GM20000 (cell line): ENCODE measurements at regions not wholly inside any gene's neighbourhood (a gene's known extent, or its start where the extent isn't known, plus 50 kb on each side); places are given as distances from the start of the nearest gene placed in this dataset.
A peak's percentile ranks its signal among the peaks of the same experiment; 100 is the strongest.

Source experiments
- DNase-seq: peaks from one replicate; pipeline ENCODE4 v3.0.0; 2012; ENCODE audit warnings: low spot score
- CTCF ChIP-seq: IDR thresholded peaks from 2 replicates; pipeline ENCODE4 v1.5.1; 2012; ENCODE audit warnings: mild to moderate bottlenecking, control low read depth; ENCODE audit errors: extremely low read depth, missing control alignments

- DNase-seq: peak; percentile 74
- peak; percentile 80 for TF ChIP-seq CTCF
Measured at GRCh38 chr21:36630485-36631206, 68.3 kb upstream of the SIM2 start.

DNA sequence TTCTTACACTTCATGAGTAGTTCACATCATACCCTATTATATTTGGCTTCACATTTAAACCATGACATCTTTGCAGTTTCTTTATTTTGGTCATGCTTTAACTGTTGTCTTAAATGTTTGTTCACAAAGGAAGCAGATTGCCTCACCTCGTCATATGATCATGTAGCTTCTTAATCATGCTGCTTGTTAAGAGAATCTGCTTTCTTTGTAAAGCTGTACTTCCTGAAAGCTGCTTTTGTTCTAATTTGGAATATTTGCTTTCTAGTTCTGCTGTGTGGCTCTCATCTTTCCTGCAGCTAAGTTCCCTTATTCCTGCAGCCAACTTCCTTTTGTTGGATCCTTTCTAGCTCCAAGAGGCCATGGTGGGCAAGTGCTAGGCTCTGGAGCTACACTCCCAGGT, 62.9 kb upstream of the SIM2 start:
- TF ChIP-seq CTCF: no peak
- no peak for DNase-seq

GRCh38 chr21:36636439-36636838, 62.5 kb upstream of the SIM2 start:
- no peak for TF ChIP-seq CTCF
- DNase-seq: no peak

DNA sequence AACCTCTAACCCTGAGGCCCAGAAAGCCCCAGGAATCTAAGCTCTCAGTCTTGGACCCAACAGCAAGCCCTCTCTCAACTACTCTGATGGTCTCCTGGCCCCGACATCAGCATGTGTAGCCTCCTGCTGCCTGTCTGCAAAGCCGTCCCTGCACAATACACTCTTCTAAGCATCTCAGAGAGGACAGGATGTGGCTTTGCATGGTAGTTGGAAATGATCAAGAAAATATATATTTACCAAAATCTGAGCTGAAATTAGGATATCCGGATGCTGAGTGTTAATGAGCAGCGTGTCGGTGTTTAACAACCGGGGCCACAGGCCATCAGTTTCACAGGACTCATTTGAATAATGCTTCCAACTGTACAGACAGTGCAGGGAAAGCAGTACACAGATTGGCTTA, 59.1 kb upstream of the SIM2 start:
- TF ChIP-seq CTCF: no peak

DNA sequence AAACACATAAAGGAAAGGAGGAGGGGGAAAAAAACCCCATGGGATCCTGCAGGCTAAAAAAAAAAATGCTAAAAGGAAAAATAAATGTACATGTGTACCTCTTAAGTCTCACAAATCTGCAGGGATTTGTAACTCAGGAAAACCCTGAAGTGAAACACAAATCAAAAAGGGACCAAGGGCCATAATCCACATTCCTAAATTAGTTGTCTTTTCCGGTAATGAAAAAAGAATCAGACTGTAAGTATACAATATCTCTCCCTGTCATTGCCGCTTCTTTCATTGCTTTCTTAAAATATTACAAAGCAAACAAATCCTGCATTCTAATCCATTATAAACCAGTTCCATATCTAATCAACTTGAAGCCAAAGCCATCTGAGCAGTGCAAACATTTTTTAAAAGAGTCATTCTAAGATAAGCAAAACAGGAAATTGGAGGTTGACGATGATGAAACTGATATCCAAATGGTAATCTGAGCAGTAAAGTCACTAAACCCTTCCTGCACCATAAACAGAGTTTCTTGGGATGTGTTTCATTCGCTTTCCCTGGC, 58.7 kb upstream of the SIM2 start:
- TF ChIP-seq CTCF: no peak
- no peak for DNase-seq

More for the DNA sequence above, 59.1 kb upstream of the SIM2 start:
- no peak for DNase-seq

- DNase-seq: no peak
- no peak for TF ChIP-seq CTCF
Measured at GRCh38 chr21:36640721-36641244, 58.1 kb upstream of the SIM2 start.

DNA sequence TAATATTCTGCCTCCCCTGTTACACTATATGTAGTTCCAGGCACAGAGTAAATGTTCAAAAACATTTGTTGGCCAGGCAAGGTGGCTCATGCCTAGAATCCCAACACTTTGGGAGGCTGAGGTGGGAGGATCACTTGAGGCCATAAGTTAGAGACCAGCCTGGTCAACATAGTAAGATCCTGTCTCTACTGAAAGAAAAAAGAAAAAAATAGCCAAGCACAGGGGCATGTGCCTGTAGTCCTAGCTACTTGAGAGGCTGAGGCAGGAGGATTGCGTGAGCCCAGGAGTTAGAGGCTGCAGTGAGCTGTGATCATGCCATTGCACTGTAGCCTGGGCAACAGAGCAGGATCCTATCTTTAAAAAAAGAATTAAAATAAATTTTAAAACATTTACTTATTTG, 57.6 kb upstream of the SIM2 start:
- DNase-seq: no peak
- no peak for TF ChIP-seq CTCF
